ENCODE measurements at regions not wholly inside any gene's neighbourhood (a gene's known extent, or its start where the extent isn't known, plus 50 kb on each side); places are given as distances from the start of the nearest gene placed in this dataset.
"Not testable (repeated sequence)": the region's sequence is repeated elsewhere in the genome, so short reads cannot be mapped to it uniquely, and the experiment has no call there.

DNA sequence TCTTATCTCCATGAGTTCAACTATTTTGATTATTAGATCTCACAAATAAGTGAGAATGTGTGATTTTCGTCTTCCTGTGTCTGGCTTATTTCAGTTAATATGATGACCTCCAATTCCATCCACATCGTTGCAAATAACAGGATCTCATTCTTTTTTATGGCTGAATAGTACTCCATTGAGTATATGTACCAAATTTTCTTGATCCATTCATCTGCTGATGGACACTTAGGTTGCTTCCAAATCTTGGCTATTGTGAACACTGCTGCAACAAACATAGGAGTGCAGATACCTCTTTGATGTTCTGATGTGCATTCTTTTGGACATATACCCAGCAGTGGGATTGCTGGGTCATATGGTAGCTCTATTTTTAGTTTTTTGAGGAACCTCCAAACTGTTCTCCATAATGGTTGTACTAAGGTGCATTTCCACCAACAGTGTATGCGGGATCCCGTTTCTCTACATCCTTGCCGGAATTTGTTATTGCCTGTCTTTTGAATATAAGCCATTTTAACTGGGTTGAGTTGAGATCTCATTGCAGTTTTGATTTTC lies 187.9 kb downstream of the BCAS1 start:
- TF ChIP-seq ZNF274 (IDR thresholded peaks at IDR 0.05; ENCODE audit: low read depth, low read length); YY1 (IDR thresholded peaks at IDR 0.05; ENCODE audit: insufficient read depth, insufficient read length): not testable (repeated sequence)
